ENCODE measurements at regions not wholly inside any gene's neighbourhood (a gene's known extent, or its start where the extent isn't known, plus 50 kb on each side); places are given as distances from the start of the nearest gene placed in this dataset.
"Not testable (repeated sequence)": the region's sequence is repeated elsewhere in the genome, so short reads cannot be mapped to it uniquely, and the experiment has no call there.

DNA sequence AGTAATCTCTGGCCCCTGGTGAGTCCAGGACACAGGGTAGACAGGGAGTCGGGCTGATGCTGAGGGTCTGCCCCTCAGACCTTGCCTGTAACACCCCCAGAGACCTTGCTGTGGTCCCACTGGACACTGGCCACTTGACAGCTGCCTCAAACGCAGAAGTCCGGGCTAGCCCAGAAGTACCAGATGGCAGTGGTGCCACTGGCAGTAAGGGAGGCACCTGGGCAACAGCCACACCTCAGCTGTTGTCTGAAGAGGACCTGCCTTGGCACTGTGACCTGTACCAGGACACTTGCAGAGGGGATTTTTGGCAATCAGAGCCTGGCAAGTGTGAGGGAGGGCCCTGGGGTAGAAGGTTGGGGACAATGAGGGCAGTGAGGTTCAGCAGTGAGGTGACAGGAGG is 63.3 kb upstream of the UXT start:
- H3K4me3 ChIP-seq (replicated peaks in 1 of 3; ENCODE audit: insufficient read depth in 1 of 3, low read depth in 2 of 3, low read length in 3 of 3) = no peak overlapping the region
- no peak overlapping the region for H3K4me2 ChIP-seq (ENCODE audit: low read depth, low read length)
- no peak overlapping the region for H3K9ac ChIP-seq (ENCODE audit: insufficient read depth, low read depth, low read length)
- CTCF ChIA-PET (ENCODE audit: low intra/inter-chr PET ratio, low total read pairs) = no interaction called here
- DNase-seq (ENCODE audit: low spot score) = no peak
- no peak for FAIRE-seq
- H2AFZ ChIP-seq (ENCODE audit: low read length) = no peak overlapping the region
- ATAC-seq = no peak
- no peaks in the 10 kb centered on the region for H3K79me2 ChIP-seq (ENCODE audit: insufficient read depth, low read length)
- H3K9me3 ChIP-seq (ENCODE audit: low read length) = no peaks in the 10 kb centered on the region
- in situ Hi-C loops (cut with HindIII; ENCODE audit: extremely low pct_ligation_motif_present, low pct_unique_long_range_greater_than_20kb) (no loop called here), intact Hi-C loops (cut with micrococcal nuclease; ENCODE audit: unreplicated experiment) (no loop called here)
- no peak overlapping the region for H3K27ac ChIP-seq (ENCODE audit: extremely low read length, insufficient read depth, low read length)
- H3K27me3 ChIP-seq (ENCODE audit: control insufficient read depth in 1 of 2, insufficient read depth in 2 of 2, low read length in 2 of 2) = no peaks in the 10 kb centered on the region
- whole genome bisulfite sequencing (ENCODE audit: low lambda C conversion rate) = 80% methylated on average over 1 of the region's 3 CpGs
- no peaks in the 10 kb centered on the region for H3K4me1 ChIP-seq (ENCODE audit: insufficient read depth, low read length)
- H3K36me3 ChIP-seq (replicated peaks in 1 of 2; ENCODE audit: control insufficient read depth in 1 of 2, insufficient read depth in 2 of 2, low read length in 2 of 2) = no peaks in the 10 kb centered on the region
- TF ChIP-seq SOX5 (CRISPR knock-in tag; IDR thresholded peaks at IDR 0.05; ENCODE audit: borderline replicate concordance) (no peak), KLF12 (CRISPR knock-in tag; IDR thresholded peaks at IDR 0.05; ENCODE audit: borderline replicate concordance) (no peak), EZH2 (conservative IDR thresholded peaks at IDR 0.05; ENCODE audit: low read depth, low read length) (no peak), GATAD2A (CRISPR knock-in tag; IDR thresholded peaks at IDR 0.05) (no peak), NR1H2 (CRISPR knock-in tag; IDR thresholded peaks at IDR 0.05; ENCODE audit: borderline replicate concordance, low read depth) (no peak)
- no TSS peak for BruUV-seq (replicated peaks)
- no peaks in the 10 kb centered on the region for H4K20me1 ChIP-seq (ENCODE audit: insufficient read depth, low read length)
- POLR2A ChIA-PET = no interaction called here

- CTCF ChIA-PET (ENCODE audit: low intra/inter-chr PET ratio, low total read pairs); intact Hi-C loops (cut with micrococcal nuclease; ENCODE audit: unreplicated experiment); H3K79me2 ChIP-seq (ENCODE audit: insufficient read depth, low read length); H2AFZ ChIP-seq (ENCODE audit: low read length); H4K20me1 ChIP-seq (ENCODE audit: insufficient read depth, low read length); H3K9ac ChIP-seq (ENCODE audit: insufficient read depth, low read depth, low read length); in situ Hi-C loops (cut with HindIII; ENCODE audit: extremely low pct_ligation_motif_present, low pct_unique_long_range_greater_than_20kb); H3K4me3 ChIP-seq (replicated peaks in 1 of 3; ENCODE audit: insufficient read depth in 1 of 3, low read depth in 2 of 3, low read length in 3 of 3); H3K27me3 ChIP-seq (ENCODE audit: control insufficient read depth in 1 of 2, insufficient read depth in 2 of 2, low read length in 2 of 2); FAIRE-seq; H3K27ac ChIP-seq (ENCODE audit: extremely low read length, insufficient read depth, low read length); H3K4me2 ChIP-seq (ENCODE audit: low read depth, low read length); ATAC-seq; H3K4me1 ChIP-seq (ENCODE audit: insufficient read depth, low read length); POLR2A ChIA-PET; BruUV-seq (replicated peaks); DNase-seq (ENCODE audit: low spot score); H3K36me3 ChIP-seq (replicated peaks in 1 of 2; ENCODE audit: control insufficient read depth in 1 of 2, insufficient read depth in 2 of 2, low read length in 2 of 2); H3K9me3 ChIP-seq (ENCODE audit: low read length): not testable (repeated sequence)
- 0% methylated on average over 3 of the region's 3 CpGs for whole genome bisulfite sequencing (ENCODE audit: low lambda C conversion rate)
Measured at GRCh38 chrX:47715078-47715477, 56.1 kb upstream of the UXT start.

DNA sequence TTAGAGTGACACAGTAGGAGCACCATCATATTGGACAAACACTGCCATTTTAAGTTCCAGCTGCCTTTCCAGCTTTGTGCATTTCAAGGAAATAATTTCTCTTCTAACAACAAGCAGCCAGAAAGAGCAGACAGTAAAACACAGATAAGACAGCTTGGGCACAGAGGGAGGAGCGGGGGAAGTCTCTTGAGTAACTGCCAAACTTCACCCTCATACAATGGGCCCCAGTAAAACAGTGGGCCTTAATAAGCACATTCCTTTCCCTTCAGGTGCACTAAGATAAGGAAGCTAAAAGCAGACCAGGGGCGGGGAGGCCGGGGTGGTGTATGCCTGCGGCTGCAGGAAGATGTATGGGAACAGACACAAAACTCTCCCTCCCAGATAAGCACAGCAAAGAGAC is 53.7 kb upstream of the UXT start:
- FAIRE-seq; POLR2A ChIA-PET; DNase-seq (ENCODE audit: low spot score); ATAC-seq; H3K4me1 ChIP-seq (ENCODE audit: insufficient read depth, low read length); CTCF ChIA-PET (ENCODE audit: low intra/inter-chr PET ratio, low total read pairs); H3K4me3 ChIP-seq (replicated peaks in 1 of 3; ENCODE audit: insufficient read depth in 1 of 3, low read depth in 2 of 3, low read length in 3 of 3); in situ Hi-C loops (cut with HindIII; ENCODE audit: extremely low pct_ligation_motif_present, low pct_unique_long_range_greater_than_20kb); BruUV-seq (replicated peaks); H3K9ac ChIP-seq (ENCODE audit: insufficient read depth, low read depth, low read length); H3K27ac ChIP-seq (ENCODE audit: extremely low read length, insufficient read depth, low read length); H3K9me3 ChIP-seq (ENCODE audit: low read length); H3K79me2 ChIP-seq (ENCODE audit: insufficient read depth, low read length); H2AFZ ChIP-seq (ENCODE audit: low read length); H4K20me1 ChIP-seq (ENCODE audit: insufficient read depth, low read length); H3K27me3 ChIP-seq (ENCODE audit: control insufficient read depth in 1 of 2, insufficient read depth in 2 of 2, low read length in 2 of 2); H3K36me3 ChIP-seq (replicated peaks in 1 of 2; ENCODE audit: control insufficient read depth in 1 of 2, insufficient read depth in 2 of 2, low read length in 2 of 2); intact Hi-C loops (cut with micrococcal nuclease; ENCODE audit: unreplicated experiment); H3K4me2 ChIP-seq (ENCODE audit: low read depth, low read length): not testable (repeated sequence)
- WGBS (ENCODE audit: low lambda C conversion rate) = 0% methylated on average over 3 of the region's 4 CpGs
